SK-N-SH (cell line): ENCODE measurements at regions not wholly inside any gene's neighbourhood (a gene's known extent, or its start where the extent isn't known, plus 50 kb on each side); places are given as distances from the start of the nearest gene placed in this dataset.

Experiments
- CTCF ChIA-PET: fragments of 300-600, 350-600 bp; formaldehyde crosslinking; extraction: SDS; loops from one replicate; lab custom pipeline; 2021; lab: Yijun Ruan, JAX
- POLR2A ChIA-PET: fragments of 350-600 bp; sonication (Branson Sonifier 250); formaldehyde crosslinking; extraction: SDS; loops from one replicate; lab custom pipeline; 2020; ENCODE audit warnings: antibody characterized with exemption, inconsistent platforms; lab: Yijun Ruan, JAX
- DNase-seq: peaks from one replicate; pipeline ENCODE4 v3.0.0; 2012
- H2AFZ ChIP-seq: fragments of 200-600 bp; sonication (generic); 2 replicates; pipeline ENCODE4 v1.8.1; 2016; ENCODE audit warnings: antibody characterized with exemption, mild to moderate bottlenecking, low read depth
- H3F3A ChIP-seq: fragments of 200-600 bp; sonication (generic); replicated peaks from 2 replicates; pipeline ENCODE3; 2016; ENCODE audit warnings: antibody characterized with exemption, mild to moderate bottlenecking; ENCODE audit not compliant: insufficient read depth
- H3K27ac ChIP-seq, 2 experiments: fragments of 200-500 bp in 1 of 2; fragments of 200-600 bp in 1 of 2; sonication (Bioruptor generic) in 1 of 2; sonication (generic), shearing (Covaris generic) in 1 of 2; 2 replicates each; pipeline versions ENCODE4 v1.5.1 to v1.6.1; 2014 to 2016; ENCODE audit warnings: low read depth in 2 of 2, inconsistent platforms in 1 of 2, low read length in 1 of 2, mild to moderate bottlenecking in 1 of 2, mixed read lengths in 1 of 2
- H3K27me3 ChIP-seq: fragments of 200-600 bp; sonication (generic), shearing (Covaris generic); 2 replicates; pipeline ENCODE4 v1.6.1; 2016; ENCODE audit warnings: mixed run types; ENCODE audit not compliant: insufficient read depth
- H3K36me3 ChIP-seq, 2 experiments: fragments of 200-500 bp in 1 of 2; fragments of 200-600 bp in 1 of 2; sonication (Bioruptor generic) in 1 of 2; sonication (generic) in 1 of 2; replicated peaks in 1 of 2; 2 replicates each; pipeline versions ENCODE3 to v1.5.1; 2014 to 2016; ENCODE audit warnings: low read length in 1 of 2, mild to moderate bottlenecking in 1 of 2; ENCODE audit not compliant: insufficient read depth in 2 of 2, control insufficient read depth in 1 of 2
- H3K4me1 ChIP-seq, 2 experiments: fragments of 200-500 bp in 1 of 2; fragments of 200-600 bp in 1 of 2; sonication (Bioruptor generic) in 1 of 2; sonication (generic), shearing (Covaris generic) in 1 of 2; 2 replicates each; pipeline versions ENCODE4 v1.5.1 to v1.6.1; 2014 to 2016; ENCODE audit warnings: low read depth in 1 of 2, low read length in 1 of 2, mixed run types in 1 of 2; ENCODE audit not compliant: insufficient read depth in 2 of 2, control insufficient read depth in 1 of 2
- H3K4me2 ChIP-seq: fragments of 200-600 bp; sonication (generic), shearing (Covaris generic); 2 replicates; pipeline ENCODE4 v1.6.1; 2017; ENCODE audit warnings: mixed run types
- H3K4me3 ChIP-seq, 2 experiments: fragments of 200-500 bp in 1 of 2; fragments of 200-600 bp in 1 of 2; sonication (Bioruptor generic) in 1 of 2; sonication (generic), shearing (Covaris generic) in 1 of 2; 2 replicates each; pipeline versions ENCODE4 v1.5.1 to v1.8.1; 2014 to 2016; ENCODE audit warnings: low read depth in 2 of 2, inconsistent platforms in 1 of 2, low read length in 1 of 2, mild to moderate bottlenecking in 1 of 2, mixed read lengths in 1 of 2, moderate library complexity in 1 of 2
- H3K79me2 ChIP-seq: fragments of 200-600 bp; sonication (generic); 2 replicates; pipeline ENCODE4 v1.8.1; 2017; ENCODE audit warnings: mild to moderate bottlenecking; ENCODE audit not compliant: insufficient read depth
- H3K9ac ChIP-seq: fragments of 200-600 bp; sonication (generic); 2 replicates; pipeline ENCODE4 v1.6.1; 2017; ENCODE audit warnings: mixed run types
- H3K9me2 ChIP-seq: fragments of 200-600 bp; sonication (generic); 2 replicates; pipeline ENCODE4 v1.6.1; 2017; ENCODE audit warnings: mixed run types
- H3K9me3 ChIP-seq: fragments of 200-600 bp; sonication (generic); 2 replicates; pipeline ENCODE4 v1.6.1; 2017; ENCODE audit warnings: mixed run types, mild to moderate bottlenecking, moderate library complexity
- H4K20me1 ChIP-seq: fragments of 200-600 bp; sonication (generic); 2 replicates; pipeline ENCODE4 v1.6.1; 2017; ENCODE audit warnings: mild to moderate bottlenecking, mixed run types; ENCODE audit not compliant: insufficient read depth
- CTCF ChIP-seq: fragments of 200-600 bp; sonication (generic); IDR thresholded peaks from 2 replicates; pipeline ENCODE4 v1.6.1; 2017; ENCODE audit warnings: antibody characterized with exemption, mild to moderate bottlenecking, moderate library complexity
- ELF1 ChIP-seq: IDR thresholded peaks from 2 replicates; pipeline ENCODE4 v1.4.0; 2012
- EP300 ChIP-seq, 2 experiments: IDR thresholded peaks; 2 replicates each; pipeline versions ENCODE4 v1.4.0 to v1.6.1; 2012; ENCODE audit warnings: borderline replicate concordance in 1 of 2, low read depth in 1 of 2, low read length in 1 of 2
- FOSL2 ChIP-seq: IDR thresholded peaks from 2 replicates; pipeline ENCODE4 v1.4.0; 2012; ENCODE audit warnings: low read depth, mild to moderate bottlenecking, moderate library complexity, borderline replicate concordance
- FOXJ3 ChIP-seq: sonication (generic); formaldehyde crosslinking; IDR thresholded peaks from 2 replicates; pipeline ENCODE4 v1.5.1; 2020; ENCODE audit warnings: mild to moderate bottlenecking, missing genetic modification reagents
- FOXM1 ChIP-seq: IDR thresholded peaks from 2 replicates; pipeline ENCODE4 v1.4.0; 2012; ENCODE audit warnings: low read depth, mild to moderate bottlenecking
- GABPA ChIP-seq: IDR thresholded peaks from 2 replicates; pipeline ENCODE4 v1.4.0; 2012; ENCODE audit warnings: low read depth, mild to moderate bottlenecking
- GATA2 ChIP-seq: sonication (generic); formaldehyde crosslinking; IDR thresholded peaks from 2 replicates; pipeline ENCODE4 v1.5.0; 2020; ENCODE audit warnings: mild to moderate bottlenecking, missing genetic modification reagents
- JUND ChIP-seq: IDR thresholded peaks from 2 replicates; pipeline ENCODE4 v1.4.0; 2012
- MEF2A ChIP-seq: IDR thresholded peaks from 2 replicates; pipeline ENCODE4 v1.4.0; 2012; ENCODE audit warnings: low read depth, borderline replicate concordance
- NFIC ChIP-seq: IDR thresholded peaks from 2 replicates; pipeline ENCODE4 v1.4.0; 2012; ENCODE audit warnings: borderline replicate concordance
- NRF1 ChIP-seq: IDR thresholded peaks from 2 replicates; pipeline ENCODE4 v1.6.1; 2012; ENCODE audit warnings: low read depth, mild to moderate bottlenecking, low read length
- POLR2AphosphoS5 ChIP-seq: IDR thresholded peaks from 2 replicates; pipeline ENCODE4 v1.6.1; 2012; ENCODE audit warnings: low read depth, low read length
- REST ChIP-seq: IDR thresholded peaks from 2 replicates; pipeline ENCODE4 v1.6.1; 2012; ENCODE audit warnings: mild to moderate bottlenecking, low read depth, low read length, moderate library complexity
- RFX5 ChIP-seq: IDR thresholded peaks from 2 replicates; pipeline ENCODE4 v1.6.1; 2012; ENCODE audit warnings: mild to moderate bottlenecking, improper control_type of control experiment, low read length
- SIN3A ChIP-seq: IDR thresholded peaks from 2 replicates; pipeline ENCODE4 v1.6.1; 2012; ENCODE audit warnings: low read depth, mild to moderate bottlenecking, low read length, moderate library complexity, borderline replicate concordance
- SMC3 ChIP-seq: IDR thresholded peaks from 2 replicates; pipeline ENCODE4 v1.6.1; 2012; ENCODE audit warnings: low read depth, low read length, improper control_type of control experiment
- TCF12 ChIP-seq: IDR thresholded peaks from 2 replicates; pipeline ENCODE4 v1.4.0; 2012
- TEAD4 ChIP-seq: IDR thresholded peaks from 2 replicates; pipeline ENCODE4 v1.4.0; 2012; ENCODE audit warnings: mild to moderate bottlenecking, borderline replicate concordance; ENCODE audit not compliant: insufficient read depth
- USF2 ChIP-seq: fragments of 150-350 bp; IDR thresholded peaks from 2 replicates; pipeline ENCODE4 v1.6.1; 2017; ENCODE audit warnings: antibody characterized with exemption, low read length, low read depth, borderline replicate concordance
- YY1 ChIP-seq: IDR thresholded peaks from 2 replicates; pipeline ENCODE4 v1.4.0; 2012; ENCODE audit warnings: low read depth, mild to moderate bottlenecking
- WGBS: methylation state at CpG from one replicate; pipeline ENCODE4 v1.1.6; 2017; ENCODE audit warnings: low lambda C conversion rate; 5-methylcytosine and 5-hydroxymethylcytosine counted together

GRCh38 chr9:120338340-120338739 is 241.6 kb downstream of the CDK5RAP2 start:
- H3K9ac ChIP-seq, result no peak overlapping the region
- no peaks in the 10 kb centered on the region for H3K9me2 ChIP-seq
- no peak overlapping the region for H3K4me3 ChIP-seq
- no peaks in the 10 kb centered on the region for H3K79me2 ChIP-seq
- H2AFZ ChIP-seq, result no peak overlapping the region
- POLR2A ChIA-PET, result no interaction called here
- H3K4me1 ChIP-seq, result no peaks in the 10 kb centered on the region
- CTCF ChIA-PET, result interaction anchor here (1.9 kb wide), 1 partner anchor 11 kb away, joined by 6 read pairs; no protein-coding TSS in a partner anchor
- H3F3A ChIP-seq, result no peaks in the 10 kb centered on the region
- H3K9me3 ChIP-seq, result no peaks in the 10 kb centered on the region
- no peak overlapping the region for H3K4me2 ChIP-seq
- no peak overlapping the region for H3K27ac ChIP-seq
- H4K20me1 ChIP-seq, result no peaks in the 10 kb centered on the region
- DNase-seq, result no peak
- 18% methylated on average over 2 of the region's 2 CpGs for WGBS
- no peaks in the 10 kb centered on the region for H3K36me3 ChIP-seq
- TF ChIP-seq FOXM1 (no peak), GATA2 (CRISPR knock-in tag) (no peak), SIN3A (no peak)
- no peaks in the 10 kb centered on the region for H3K27me3 ChIP-seq

GRCh38 chr9:120337131-120337530 is 242.8 kb downstream of the CDK5RAP2 start:
- CTCF ChIA-PET, result interaction anchor here (1.0 to 1.2 kb wide), 2 partner anchors 12 to 14 kb away, joined by 3 to 4 read pairs; no protein-coding TSS in a partner anchor
- no peak overlapping the region for H3K27ac ChIP-seq
- H2AFZ ChIP-seq, result no peak overlapping the region
- H3K9ac ChIP-seq, result no peak overlapping the region
- H3K4me1 ChIP-seq, result no peaks in the 10 kb centered on the region
- H3K4me3 ChIP-seq, result no peak overlapping the region
- H3K9me2 ChIP-seq, result no peaks in the 10 kb centered on the region
- no peaks in the 10 kb centered on the region for H3F3A ChIP-seq
- POLR2A ChIA-PET, result no interaction called here
- H4K20me1 ChIP-seq, result no peaks in the 10 kb centered on the region
- no peaks in the 10 kb centered on the region for H3K36me3 ChIP-seq
- no peaks in the 10 kb centered on the region for H3K27me3 ChIP-seq
- TF ChIP-seq ELF1 (no peak), NRF1 (no peak), JUND (no peak), REST (no peak), GABPA (no peak), FOSL2 (no peak), SMC3 (no peak), POLR2AphosphoS5 (no peak), YY1 (no peak), NFIC (no peak), RFX5 (no peak), GATA2 (CRISPR knock-in tag) (no peak), USF2 (no peak), EP300 (IDR thresholded peaks at IDR 0.05; ENCODE audit: borderline replicate concordance in 1 of 2, low read depth in 1 of 2, low read length in 1 of 2) (no peak), TCF12 (no peak), TEAD4 (no peak), FOXJ3 (CRISPR knock-in tag) (no peak), CTCF (no peak), SIN3A (no peak), MEF2A (no peak)
- no peaks in the 10 kb centered on the region for H3K9me3 ChIP-seq
- WGBS, result 19% methylated on average over 4 of the region's 4 CpGs
- H3K4me2 ChIP-seq, result no peak overlapping the region
- no peak for DNase-seq
- H3K79me2 ChIP-seq, result no peaks in the 10 kb centered on the region
